H1 (cell line): ENCODE measurements at regions not wholly inside any gene's neighbourhood (a gene's known extent, or its start where the extent isn't known, plus 50 kb on each side); places are given as distances from the start of the nearest gene placed in this dataset.

Source experiments
- CTCF ChIA-PET: fragments of 300-600 bp; sonication (Branson Sonifier 250); formaldehyde crosslinking; loops from one replicate; lab custom pipeline; 2021; ENCODE audit not compliant: partially characterized antibody; lab: Charles Lee
- POLR2A ChIA-PET: fragments of 300-600 bp; sonication (Branson Sonifier 250); formaldehyde crosslinking; loops from one replicate; lab custom pipeline; 2021; ENCODE audit warnings: inconsistent platforms; ENCODE audit not compliant: partially characterized antibody; lab: Charles Lee
- DNase-seq, 2 experiments: peaks; one replicate each; pipeline versions ENCODE4 v3.0.0 to v3.0.0-alpha.2; 2010 to 2022; ENCODE audit warnings: low spot score in 2 of 2, low read depth in 1 of 2, mixed read lengths in 1 of 2
- FAIRE-seq: peaks from 2 replicates; lab custom pipeline; 2011; peaks lifted over from hg19 to GRCh38; lab: Jason Lieb, UNC
- H2AFZ ChIP-seq: 2 replicates; pipeline ENCODE4 v1.8.1; 2012; ENCODE audit warnings: low read length, inconsistent platforms
- H2AK5ac ChIP-seq: 2 replicates; pipeline ENCODE4 v1.6.1; 2013; ENCODE audit warnings: low read depth, low read length
- H2BK120ac ChIP-seq: replicated peaks from 2 replicates; pipeline ENCODE3; 2013; ENCODE audit warnings: low read depth, low read length, inconsistent platforms
- H2BK12ac ChIP-seq: 2 replicates; pipeline ENCODE4 v1.6.1; 2013; ENCODE audit warnings: low read depth, low read length
- H2BK15ac ChIP-seq: 2 replicates; pipeline ENCODE4 v1.6.1; 2013; ENCODE audit warnings: low read length
- H2BK20ac ChIP-seq: 2 replicates; pipeline ENCODE4 v1.6.1; 2013; ENCODE audit warnings: low read length
- H2BK5ac ChIP-seq: 2 replicates; pipeline ENCODE4 v1.6.1; 2013; ENCODE audit warnings: low read depth, low read length
- H3K14ac ChIP-seq: 2 replicates; pipeline ENCODE4 v1.6.1; 2013; ENCODE audit warnings: inconsistent platforms; ENCODE audit not compliant: insufficient read length
- H3K18ac ChIP-seq: 2 replicates; pipeline ENCODE4 v1.6.1; 2013; ENCODE audit warnings: low read length; ENCODE audit errors: extremely low read depth
- H3K23ac ChIP-seq: 2 replicates; pipeline ENCODE4 v1.6.1; 2013; ENCODE audit warnings: inconsistent platforms; ENCODE audit not compliant: insufficient read length
- H3K23me2 ChIP-seq: 2 replicates; pipeline ENCODE4 v1.6.1; 2013; ENCODE audit warnings: low read depth, low read length
- H3K27ac ChIP-seq: 2 replicates; pipeline ENCODE4 v1.6.1; 2011; ENCODE audit warnings: low read depth, low read length, inconsistent platforms
- H3K27me3 ChIP-seq, 4 experiments: replicated peaks in 1 of 4; 1 replicate in 1 of 4; 2 replicates in 3 of 4; pipeline versions ENCODE4 v1.6.1 to v1.8.1; 2011 to 2013; ENCODE audit warnings: low read length in 3 of 4, mild to moderate bottlenecking in 3 of 4, inconsistent platforms in 2 of 4, mixed read lengths in 2 of 4, moderate library complexity in 1 of 4; ENCODE audit not compliant: control insufficient read depth in 3 of 4, insufficient read depth in 3 of 4; ENCODE audit errors: extremely low read depth in 1 of 4
- H3K36me3 ChIP-seq, 4 experiments: 2 replicates each; pipeline versions ENCODE4 v1.6.1 to v1.8.1; 2011 to 2013; ENCODE audit warnings: mild to moderate bottlenecking in 4 of 4, low read length in 3 of 4, moderate library complexity in 2 of 4, control low read depth in 1 of 4, inconsistent platforms in 1 of 4; ENCODE audit not compliant: insufficient read depth in 4 of 4, control insufficient read depth in 2 of 4
- H3K4ac ChIP-seq: replicated peaks from 2 replicates; pipeline ENCODE3; 2013; ENCODE audit warnings: low read length, low read depth, mixed read lengths, inconsistent platforms; ENCODE audit not compliant: insufficient read length
- H3K4me1 ChIP-seq, 4 experiments: replicated peaks in 1 of 4; 1 replicate in 1 of 4; 2 replicates in 3 of 4; pipeline versions ENCODE4 v1.6.1 to v1.8.1; 2011 to 2013; ENCODE audit warnings: low read length in 3 of 4, inconsistent platforms in 2 of 4, mixed read lengths in 1 of 4; ENCODE audit not compliant: insufficient read depth in 4 of 4, control insufficient read depth in 3 of 4
- H3K4me2 ChIP-seq, 2 experiments: 2 replicates each; pipeline versions ENCODE4 v1.6.1 to v1.8.1; 2011 to 2013; ENCODE audit warnings: low read depth in 2 of 2, low read length in 2 of 2, control low read depth in 1 of 2, inconsistent platforms in 1 of 2, mild to moderate bottlenecking in 1 of 2; ENCODE audit not compliant: insufficient read depth in 1 of 2
- H3K4me3 ChIP-seq, 4 experiments: fragments of 200-600, 300-600 bp in 1 of 4; sonication (generic), shearing (Covaris generic), sonication (Bioruptor Twin) in 1 of 4; 2 replicates each; pipeline versions ENCODE4 v1.5.1 to v1.8.1; 2011 to 2016; ENCODE audit warnings: low read length in 4 of 4, low read depth in 3 of 4, control low read depth in 2 of 4, inconsistent platforms in 2 of 4, mild to moderate bottlenecking in 2 of 4, mixed read lengths in 1 of 4, moderate library complexity in 1 of 4; ENCODE audit not compliant: insufficient read depth in 2 of 4; ENCODE audit errors: extremely low read depth in 1 of 4
- H3K56ac ChIP-seq: replicated peaks from 2 replicates; pipeline ENCODE3; 2013; ENCODE audit warnings: low read depth, mild to moderate bottlenecking, mixed read lengths, low read length, inconsistent platforms; ENCODE audit not compliant: insufficient read length
- H3K79me1 ChIP-seq: 2 replicates; pipeline ENCODE4 v1.6.1; 2013; ENCODE audit warnings: low read depth, low read length, control low read depth
- H3K79me2 ChIP-seq, 2 experiments: 2 replicates each; pipeline versions ENCODE4 v1.6.1 to v1.8.1; 2012 to 2013; ENCODE audit warnings: low read length in 2 of 2, mild to moderate bottlenecking in 2 of 2, inconsistent platforms in 1 of 2; ENCODE audit not compliant: insufficient read depth in 2 of 2, control insufficient read depth in 1 of 2
- H3K9ac ChIP-seq, 4 experiments: replicated peaks in 1 of 4; 1 replicate in 1 of 4; 2 replicates in 3 of 4; pipeline versions ENCODE4 v1.6.1 to v1.8.1; 2011 to 2013; ENCODE audit warnings: low read depth in 3 of 4, low read length in 3 of 4, control low read depth in 2 of 4, mild to moderate bottlenecking in 2 of 4, moderate library complexity in 2 of 4, inconsistent platforms in 1 of 4; ENCODE audit errors: extremely low read depth in 1 of 4
- H3K9me3 ChIP-seq, 2 experiments: 2 replicates each; pipeline versions ENCODE4 v1.6.1 to v1.8.1; 2012 to 2013; ENCODE audit warnings: mild to moderate bottlenecking in 2 of 2, moderate library complexity in 2 of 2, control low read depth in 1 of 2, inconsistent platforms in 1 of 2, low read depth in 1 of 2, low read length in 1 of 2, mixed read lengths in 1 of 2; ENCODE audit not compliant: insufficient read depth in 2 of 2
- H4K20me1 ChIP-seq, 2 experiments: replicated peaks in 1 of 2; 2 replicates each; pipeline versions ENCODE3 to v1.8.1; 2011 to 2013; ENCODE audit warnings: inconsistent platforms in 2 of 2, low read length in 2 of 2, mild to moderate bottlenecking in 1 of 2; ENCODE audit not compliant: insufficient read depth in 2 of 2, control insufficient read depth in 1 of 2
- H4K5ac ChIP-seq: 2 replicates; pipeline ENCODE4 v1.6.1; 2013; ENCODE audit warnings: low read length, low read depth, mixed read lengths, inconsistent platforms; ENCODE audit not compliant: insufficient read length
- H4K8ac ChIP-seq: 2 replicates; pipeline ENCODE4 v1.8.0; 2013; ENCODE audit warnings: mild to moderate bottlenecking, moderate library complexity, low read length, inconsistent platforms; ENCODE audit not compliant: insufficient read depth; ENCODE audit errors: extremely low read depth
- H4K91ac ChIP-seq: replicated peaks from 2 replicates; pipeline ENCODE3; 2013; ENCODE audit warnings: low read length, mixed read lengths, inconsistent platforms; ENCODE audit not compliant: insufficient read length
- BRCA1 ChIP-seq: IDR thresholded peaks from 2 replicates; pipeline ENCODE4 v1.6.1; 2012; ENCODE audit warnings: low read depth, low read length, improper control_type of control experiment
- CBX5 ChIP-seq: fragments of 300-800, 300-1000 bp; sonication (generic); IDR thresholded peaks from 2 replicates; pipeline ENCODE4 v1.7.1; 2016; ENCODE audit warnings: antibody characterized with exemption, low read length, low read depth
- CEBPB ChIP-seq: IDR thresholded peaks from 2 replicates; pipeline ENCODE4 v1.6.1; 2012; ENCODE audit warnings: low read depth, low read length
- GABPA ChIP-seq: IDR thresholded peaks from 2 replicates; pipeline ENCODE4 v1.6.1; 2011; ENCODE audit warnings: mild to moderate bottlenecking, low read length, moderate library complexity, borderline replicate concordance; ENCODE audit not compliant: insufficient read depth
- HDAC6 ChIP-seq: IDR thresholded peaks from one replicate; pipeline ENCODE4 v1.7.1; 2012; ENCODE audit warnings: low read depth, mild to moderate bottlenecking, inconsistent platforms, low read length, moderate library complexity
- KDM4A ChIP-seq: IDR thresholded peaks from one replicate; pipeline ENCODE4 v1.7.1; 2012; ENCODE audit warnings: low read depth, mild to moderate bottlenecking, moderate library complexity, low read length, inconsistent platforms; ENCODE audit not compliant: severe bottlenecking
- KDM5A ChIP-seq: fragments of 200-600 bp; IDR thresholded peaks from 2 replicates; pipeline ENCODE4 v1.7.1; 2012; ENCODE audit warnings: mild to moderate bottlenecking, low read length, inconsistent platforms, mixed read lengths
- NANOG ChIP-seq: IDR thresholded peaks from 2 replicates; pipeline ENCODE4 v1.6.1; 2011; ENCODE audit warnings: low read length, low read depth, mild to moderate bottlenecking, inconsistent platforms; ENCODE audit not compliant: insufficient read depth, poor library complexity, severe bottlenecking
- NRF1 ChIP-seq: IDR thresholded peaks from 2 replicates; pipeline ENCODE4 v1.6.1; 2011; ENCODE audit warnings: mild to moderate bottlenecking, low read depth, low read length, improper control_type of control experiment
- YY1 ChIP-seq: IDR thresholded peaks from 2 replicates; pipeline ENCODE4 v1.6.1; 2011; ENCODE audit warnings: low read depth, mild to moderate bottlenecking, low read length
- WGBS, 2 experiments: shearing (Covaris generic) in 1 of 2; methylation state at CpG; one replicate each; pipeline versions ENCODE4 v1.1.6 to v1.1.7; 2013 to 2015; ENCODE audit warnings: low lambda C conversion rate in 2 of 2, mixed read lengths in 2 of 2, inconsistent platforms in 1 of 2, low coverage in 1 of 2, missing lambda C conversion rate in 1 of 2; ENCODE audit not compliant: insufficient replicate concordance in 2 of 2, insufficient coverage in 1 of 2, insufficient read length in 1 of 2; ENCODE audit errors: extremely low coverage in 1 of 2, missing lambda C conversion rate in 1 of 2; 5-methylcytosine and 5-hydroxymethylcytosine counted together

DNA sequence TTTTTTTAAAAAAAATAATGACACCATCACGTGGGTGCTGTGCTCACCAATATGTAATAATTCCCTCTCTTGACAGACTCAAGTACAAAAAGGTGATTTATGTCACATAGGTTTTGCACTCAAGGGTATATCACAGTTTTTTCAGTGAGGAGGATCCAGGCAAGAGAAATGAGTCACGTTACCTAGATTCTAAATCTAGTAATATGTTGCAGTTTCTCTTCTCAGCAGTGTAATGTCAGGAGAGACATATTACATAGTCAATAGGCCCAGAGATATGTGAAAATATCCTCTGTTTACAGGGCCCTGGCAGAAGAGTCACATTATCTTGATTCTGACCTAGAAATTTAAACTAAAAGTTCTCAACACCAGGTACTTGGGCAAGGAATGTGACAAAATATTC, 1024.1 kb upstream of the AMELY start:
- no peak overlapping the region for H4K91ac ChIP-seq
- H3K9ac ChIP-seq = no peak overlapping the region
- no peaks in the 10 kb centered on the region for H3K36me3 ChIP-seq
- peaks cover 10 to 35% of the 10 kb centered on the region in 2 experiments; a peak in 3 of 4 replicates for H3K9me3 ChIP-seq
- no peak overlapping the region for H3K27ac ChIP-seq
- H3K4me1 ChIP-seq = no peaks in the 10 kb centered on the region
- no peak overlapping the region for H2BK15ac ChIP-seq
- H4K8ac ChIP-seq = no peak overlapping the region
- no peak overlapping the region for H2AK5ac ChIP-seq
- ChIA-PET POLR2A (no interaction called here), CTCF (no interaction called here)
- no peaks in the 10 kb centered on the region for H3K79me2 ChIP-seq
- no peaks in the 10 kb centered on the region for H3K27me3 ChIP-seq
- H2AFZ ChIP-seq = no peak overlapping the region
- WGBS, 2 experiments = 55% methylated on average over 2 of the region's 2 CpGs; no CpG with 5 or more reads in 1 of the 2 experiments
- H2BK120ac ChIP-seq = no peak overlapping the region
- TF ChIP-seq NANOG (no peak), GABPA (no peak), CEBPB (no peak), YY1 (no peak), BRCA1 (no peak), CBX5 (no peak), NRF1 (no peak), KDM5A (no peak), KDM4A (no peak), HDAC6 (no peak)
- H3K14ac ChIP-seq = no peak overlapping the region
- H2BK5ac ChIP-seq = no peak overlapping the region
- H3K23ac ChIP-seq = no peak overlapping the region
- H2BK20ac ChIP-seq = no peak overlapping the region
- no peak overlapping the region for H3K18ac ChIP-seq
- no peak overlapping the region for H3K4me3 ChIP-seq
- H3K4ac ChIP-seq = no peak overlapping the region
- no peak overlapping the region for H4K5ac ChIP-seq
- H4K20me1 ChIP-seq = no peaks in the 10 kb centered on the region
- FAIRE-seq = no peak
- no peak overlapping the region for H3K56ac ChIP-seq
- no peaks in the 10 kb centered on the region for H3K79me1 ChIP-seq
- H2BK12ac ChIP-seq = no peak overlapping the region
- no peaks in the 10 kb centered on the region for H3K23me2 ChIP-seq
- no peak overlapping the region for H3K4me2 ChIP-seq
- no peak for DNase-seq
